ENCODE measurements at regions not wholly inside any gene's neighbourhood (a gene's known extent, or its start where the extent isn't known, plus 50 kb on each side); places are given as distances from the start of the nearest gene placed in this dataset.

DNA sequence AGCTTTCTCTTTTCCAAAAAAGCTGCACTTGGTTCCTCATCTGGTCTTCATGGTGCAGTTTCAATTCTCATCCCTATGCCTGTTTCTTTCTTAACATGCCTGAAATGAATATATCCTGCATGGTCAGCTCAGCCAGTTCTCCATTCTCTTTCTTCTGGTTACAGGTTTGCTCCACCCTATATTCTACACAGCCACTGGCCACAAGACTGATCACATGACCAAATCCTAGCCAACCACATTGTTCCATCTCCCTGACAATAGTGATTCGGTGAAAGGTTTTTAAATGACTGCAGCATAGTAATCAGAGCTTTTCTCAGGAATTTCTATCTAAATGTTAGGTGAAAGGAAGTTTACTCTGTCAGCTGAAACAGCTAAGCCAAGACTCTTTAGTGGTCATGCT is 891.4 kb downstream of the METTL15 start:
- Histone ChIP-seq H3K27ac (no peak overlapping the region), H3K27me3 (no peaks in the 10 kb centered on the region), H3K9me3 (no peaks in the 10 kb centered on the region), H3K36me3 (no peaks in the 10 kb centered on the region), H3K4me1 (no peaks in the 10 kb centered on the region), H3K4me3 (no peak overlapping the region)
- no peak for DNase-seq (ENCODE audit: low spot score)
- TF ChIP-seq CTCF (IDR thresholded peaks at IDR 0.05) = no peak

DNA sequence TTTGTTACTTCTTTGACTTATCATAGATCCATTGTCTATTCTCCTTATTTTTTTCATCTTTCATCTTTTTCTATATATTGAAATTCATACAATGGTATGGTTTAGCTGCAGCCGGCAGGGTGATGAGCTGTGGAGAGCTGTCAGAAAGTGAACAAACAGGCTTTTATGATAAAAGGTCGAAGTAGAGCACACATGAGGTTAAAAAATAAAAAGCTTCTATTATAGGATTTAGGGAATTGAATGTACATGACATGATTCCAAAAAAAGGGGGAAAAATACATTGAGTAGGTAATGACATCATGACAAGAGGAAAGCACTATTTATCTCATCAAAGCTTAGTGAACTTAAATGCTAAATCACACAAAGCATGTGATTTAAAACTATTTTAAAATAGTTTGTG is 884.8 kb downstream of the METTL15 start:
- no peak overlapping the region for H3K4me3 ChIP-seq
- no peaks in the 10 kb centered on the region for H3K9me3 ChIP-seq
- H3K36me3 ChIP-seq = no peaks in the 10 kb centered on the region
- H3K27me3 ChIP-seq = no peaks in the 10 kb centered on the region
- no peak for DNase-seq (ENCODE audit: low spot score)
- no peaks in the 10 kb centered on the region for H3K4me1 ChIP-seq
- no peak for TF ChIP-seq CTCF (IDR thresholded peaks at IDR 0.05)
- no peak overlapping the region for H3K27ac ChIP-seq

DNA sequence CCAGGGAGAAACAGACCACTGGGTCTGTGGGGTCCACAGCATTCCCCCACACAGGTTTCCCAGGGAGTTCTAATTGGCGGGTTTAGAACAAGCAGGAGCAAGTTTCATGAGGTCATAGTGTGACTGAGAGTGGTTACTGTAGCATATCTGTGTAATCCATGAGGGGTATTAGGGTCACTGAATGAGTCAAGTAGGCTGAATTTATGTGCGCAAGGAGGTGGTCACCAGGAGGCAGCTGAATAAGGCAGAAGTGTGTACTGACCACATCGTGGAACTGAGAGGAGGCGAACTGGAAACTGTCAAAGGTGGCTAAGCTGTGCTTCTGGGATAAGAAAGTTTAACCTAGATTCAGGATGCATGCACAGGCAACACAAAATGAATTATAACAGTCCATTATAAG is 876.0 kb downstream of the METTL15 start:
- no peaks in the 10 kb centered on the region for H3K9me3 ChIP-seq
- no peak for TF ChIP-seq CTCF (IDR thresholded peaks at IDR 0.05)
- no peak overlapping the region for H3K4me3 ChIP-seq
- H3K36me3 ChIP-seq = no peaks in the 10 kb centered on the region
- no peak for DNase-seq (ENCODE audit: low spot score)
- no peak overlapping the region for H3K27ac ChIP-seq
- H3K27me3 ChIP-seq = no peaks in the 10 kb centered on the region
- H3K4me1 ChIP-seq = no peaks in the 10 kb centered on the region

DNA sequence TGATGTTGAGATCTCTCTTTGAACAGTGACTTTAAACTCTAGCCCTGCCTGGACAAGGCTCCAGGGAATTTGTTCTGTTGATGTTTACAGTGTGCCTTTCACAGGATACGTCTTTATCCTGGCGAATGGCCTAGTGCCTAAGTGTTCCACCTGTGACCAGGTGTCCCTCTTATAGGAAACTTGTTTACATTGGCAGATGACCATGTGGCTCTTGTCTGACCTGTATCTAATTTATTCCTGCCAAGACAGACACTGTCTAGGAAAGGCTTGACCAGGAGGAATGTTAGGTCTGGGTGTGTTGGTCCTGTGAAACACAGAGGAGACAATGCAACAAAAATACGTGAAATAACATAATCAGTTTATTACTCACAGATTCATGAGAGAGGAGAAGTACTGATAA is 875.6 kb downstream of the METTL15 start:
- no peak for TF ChIP-seq CTCF (IDR thresholded peaks at IDR 0.05)
- Histone ChIP-seq H3K4me3 (no peak overlapping the region), H3K36me3 (no peaks in the 10 kb centered on the region), H3K4me1 (no peaks in the 10 kb centered on the region), H3K9me3 (no peaks in the 10 kb centered on the region), H3K27me3 (no peaks in the 10 kb centered on the region), H3K27ac (no peak overlapping the region)
- no peak for DNase-seq (ENCODE audit: low spot score)

GRCh38 chr11:28981381-28981780 is 873.2 kb downstream of the METTL15 start:
- Histone ChIP-seq H3K9me3 (no peaks in the 10 kb centered on the region), H3K27me3 (no peaks in the 10 kb centered on the region), H3K36me3 (no peaks in the 10 kb centered on the region), H3K4me3 (no peak overlapping the region), H3K27ac (no peak overlapping the region), H3K4me1 (no peaks in the 10 kb centered on the region)
- no peak for TF ChIP-seq CTCF (IDR thresholded peaks at IDR 0.05)
- no peak for DNase-seq (ENCODE audit: low spot score)

DNA sequence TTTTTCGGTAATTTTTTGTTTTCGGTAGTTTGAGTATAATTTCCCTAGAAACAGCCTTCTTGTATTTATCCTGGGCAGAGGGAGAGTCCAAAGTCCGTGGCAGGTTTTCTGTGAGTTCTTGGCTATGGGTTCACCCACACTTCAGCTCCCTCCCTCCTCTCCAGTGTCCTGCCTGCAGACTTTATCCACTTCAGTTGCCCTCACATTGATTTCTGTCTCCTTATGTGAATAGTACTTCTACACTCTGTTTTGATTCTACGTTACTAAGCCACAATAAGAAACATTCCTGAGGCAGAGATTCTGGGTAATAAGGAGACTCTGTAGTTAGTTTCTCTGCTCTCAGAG is 868.6 kb downstream of the METTL15 start:
- Histone ChIP-seq H3K36me3 (no peaks in the 10 kb centered on the region), H3K4me1 (no peaks in the 10 kb centered on the region), H3K9me3 (no peaks in the 10 kb centered on the region), H3K4me3 (no peak overlapping the region), H3K27me3 (no peaks in the 10 kb centered on the region), H3K27ac (no peak overlapping the region)
- TF ChIP-seq CTCF (IDR thresholded peaks at IDR 0.05) = no peak
- no peak for DNase-seq (ENCODE audit: low spot score)

All from right atrium auricular region (tissue), 2 donors.